HepG2 (cell line): ENCODE measurements at regions not wholly inside any gene's neighbourhood (a gene's known extent, or its start where the extent isn't known, plus 50 kb on each side); places are given as distances from the start of the nearest gene placed in this dataset.

Source experiments
- CEBPB ChIP-seq: IDR thresholded peaks from 2 replicates; pipeline ENCODE4 v1.6.1; 2011; ENCODE audit warnings: low read depth, low read length, improper control_type of control experiment, borderline replicate concordance
- ETV6 ChIP-seq: sonication (generic); formaldehyde crosslinking; conservative IDR thresholded peaks from 2 replicates; pipeline ENCODE4 v1.4.0; 2020; ENCODE audit warnings: missing genetic modification reagents
- ISX ChIP-seq: sonication (generic); formaldehyde crosslinking; conservative IDR thresholded peaks from 2 replicates; pipeline ENCODE4 v1.5.0; 2020; ENCODE audit warnings: missing genetic modification reagents
- MTA1 ChIP-seq: sonication (generic); formaldehyde crosslinking; IDR thresholded peaks from 2 replicates; pipeline ENCODE4 v1.4.0; 2020; ENCODE audit warnings: missing genetic modification reagents, mild to moderate bottlenecking, borderline replicate concordance
- NFE2L1 ChIP-seq: sonication (generic); formaldehyde crosslinking; IDR thresholded peaks from 2 replicates; pipeline ENCODE4 v1.4.0; 2020; ENCODE audit warnings: missing genetic modification reagents, mild to moderate bottlenecking, borderline replicate concordance
- NFIB ChIP-seq: sonication (generic); formaldehyde crosslinking; IDR thresholded peaks from 2 replicates; pipeline ENCODE4 v1.9.0; 2021; ENCODE audit warnings: missing genetic modification reagents, mild to moderate bottlenecking, borderline replicate concordance
- RFX5 ChIP-seq: IDR thresholded peaks from 2 replicates; pipeline ENCODE4 v1.6.1; 2011; ENCODE audit warnings: low read depth, low read length, improper control_type of control experiment
- ZNF543 ChIP-seq: sonication (generic); formaldehyde crosslinking; IDR thresholded peaks from 2 replicates; pipeline ENCODE4 v1.4.0; 2020; ENCODE audit warnings: mild to moderate bottlenecking, missing genetic modification reagents
- ZNF562 ChIP-seq: sonication (generic); formaldehyde crosslinking; IDR thresholded peaks from 2 replicates; pipeline ENCODE4 v1.8.0; 2022; ENCODE audit warnings: missing genetic modification reagents, borderline replicate concordance
- ZNF567 ChIP-seq: sonication (generic); formaldehyde crosslinking; IDR thresholded peaks from 2 replicates; pipeline ENCODE4 v1.8.1; 2023; ENCODE audit warnings: mild to moderate bottlenecking, missing genetic modification reagents, borderline replicate concordance
- ZNF589 ChIP-seq: sonication (generic); formaldehyde crosslinking; conservative IDR thresholded peaks from 2 replicates; pipeline ENCODE4 v1.8.0; 2022; ENCODE audit warnings: mild to moderate bottlenecking, moderate library complexity, missing genetic modification reagents
- TF ChIP-seq, protein P1 (sequence below): IDR thresholded peaks from 2 replicates; pipeline ENCODE4 v1.6.1; 2012; ENCODE audit warnings: low read depth, low read length, improper control_type of control experiment
- TF ChIP-seq, protein P2 (sequence below): sonication (generic); formaldehyde crosslinking; IDR thresholded peaks from 2 replicates; pipeline ENCODE4 v1.5.1; 2020; ENCODE audit warnings: missing genetic modification reagents, mild to moderate bottlenecking, borderline replicate concordance
- TF ChIP-seq, protein P3 (sequence below): sonication (generic); formaldehyde crosslinking; IDR thresholded peaks from 2 replicates; pipeline ENCODE4 v1.4.0; 2020; ENCODE audit warnings: mild to moderate bottlenecking, missing genetic modification reagents
- TF ChIP-seq, protein P4 (sequence below): sonication (generic); formaldehyde crosslinking; conservative IDR thresholded peaks from 2 replicates; pipeline ENCODE4 v1.8.0; 2022; ENCODE audit warnings: missing genetic modification reagents
- TF ChIP-seq, protein P5 (sequence below): sonication (generic); formaldehyde crosslinking; IDR thresholded peaks from 2 replicates; pipeline ENCODE4 v1.4.0; 2020; ENCODE audit warnings: missing genetic modification reagents
- TF ChIP-seq, protein P6 (sequence below): sonication (generic); formaldehyde crosslinking; IDR thresholded peaks from 2 replicates; pipeline ENCODE4 v1.9.0; 2021; ENCODE audit warnings: missing genetic modification reagents, mild to moderate bottlenecking, borderline replicate concordance

DNA sequence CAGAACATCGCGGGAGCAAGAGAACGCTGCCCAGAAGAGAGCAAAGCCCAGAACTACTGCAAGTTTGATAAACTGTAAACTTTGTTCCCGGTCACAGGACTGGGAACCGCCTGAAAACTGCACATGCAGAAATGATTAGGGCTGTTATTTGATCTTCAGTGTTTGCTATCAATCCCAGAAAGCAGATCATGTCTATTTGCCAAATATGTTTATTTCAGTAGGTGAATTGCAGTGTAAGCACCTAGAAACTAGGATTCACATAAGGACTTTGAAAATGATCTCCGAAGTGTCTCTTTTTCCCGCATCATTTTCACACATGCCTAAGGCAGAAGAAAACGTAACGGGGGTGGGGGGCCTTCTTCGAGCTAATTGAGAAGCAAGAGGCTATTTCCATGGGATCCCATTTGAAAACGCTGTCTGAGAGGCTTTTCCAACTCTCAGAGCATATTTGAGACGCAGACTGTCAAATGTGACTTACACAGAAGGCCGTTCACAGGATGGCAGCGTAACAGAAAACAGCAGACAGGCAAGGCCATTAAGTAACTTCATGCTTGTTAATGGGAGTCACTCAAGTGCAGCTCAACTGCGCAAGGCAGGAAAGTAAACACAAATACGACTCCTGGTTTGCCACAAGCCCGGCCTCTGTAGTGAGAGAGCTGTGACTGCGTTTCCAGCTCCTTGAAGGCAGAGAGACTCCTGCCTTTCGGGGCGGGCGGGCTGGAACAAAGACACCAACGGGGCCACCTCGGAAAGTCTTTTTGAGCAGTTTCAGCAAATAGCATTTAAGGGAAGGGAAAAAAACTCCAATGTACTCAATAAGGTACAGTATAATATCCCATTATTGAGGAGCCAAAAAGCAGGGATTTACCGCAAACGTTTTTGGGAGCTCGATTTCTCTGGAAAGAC, 144.7 kb upstream of the ZNF217 start (continued):
- TF ChIP-seq, protein P1, sequence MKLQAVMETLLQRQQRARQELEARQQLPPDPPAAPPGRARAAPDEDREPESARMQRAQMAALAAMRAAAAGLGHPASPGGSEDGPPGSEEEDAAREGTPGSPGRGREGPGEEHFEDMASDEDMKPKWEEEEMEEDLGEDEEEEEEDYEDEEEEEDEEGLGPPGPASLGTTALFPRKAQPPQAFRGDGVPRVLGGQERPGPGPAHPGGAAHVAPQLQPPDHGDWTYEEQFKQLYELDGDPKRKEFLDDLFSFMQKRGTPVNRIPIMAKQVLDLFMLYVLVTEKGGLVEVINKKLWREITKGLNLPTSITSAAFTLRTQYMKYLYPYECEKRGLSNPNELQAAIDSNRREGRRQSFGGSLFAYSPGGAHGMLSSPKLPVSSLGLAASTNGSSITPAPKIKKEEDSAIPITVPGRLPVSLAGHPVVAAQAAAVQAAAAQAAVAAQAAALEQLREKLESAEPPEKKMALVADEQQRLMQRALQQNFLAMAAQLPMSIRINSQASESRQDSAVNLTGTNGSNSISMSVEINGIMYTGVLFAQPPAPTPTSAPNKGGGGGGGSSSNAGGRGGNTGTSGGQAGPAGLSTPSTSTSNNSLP, result peak; percentile 35; the same call in 1 of the 2 replicates
- TF ChIP-seq ZNF543 (CRISPR knock-in tag) (no peak; the same call in 1 of the 2 replicates), NFE2L1 (no peak), ZNF567 (no peak), MTA1 (CRISPR knock-in tag) (peak; percentile 90), ISX (CRISPR knock-in tag) (no peak), ETV6 (CRISPR knock-in tag) (no peak), RFX5 (peak; percentile 28; the same call in 1 of the 2 replicates), CEBPB (peak; percentile 83), ZNF562 (CRISPR knock-in tag) (no peak), ZNF589 (CRISPR knock-in tag) (0 out of 2 replicates have a peak, but pooled peaks have one; percentile 74), NFIB (CRISPR knock-in tag) (no peak)
- TF ChIP-seq, protein P2, sequence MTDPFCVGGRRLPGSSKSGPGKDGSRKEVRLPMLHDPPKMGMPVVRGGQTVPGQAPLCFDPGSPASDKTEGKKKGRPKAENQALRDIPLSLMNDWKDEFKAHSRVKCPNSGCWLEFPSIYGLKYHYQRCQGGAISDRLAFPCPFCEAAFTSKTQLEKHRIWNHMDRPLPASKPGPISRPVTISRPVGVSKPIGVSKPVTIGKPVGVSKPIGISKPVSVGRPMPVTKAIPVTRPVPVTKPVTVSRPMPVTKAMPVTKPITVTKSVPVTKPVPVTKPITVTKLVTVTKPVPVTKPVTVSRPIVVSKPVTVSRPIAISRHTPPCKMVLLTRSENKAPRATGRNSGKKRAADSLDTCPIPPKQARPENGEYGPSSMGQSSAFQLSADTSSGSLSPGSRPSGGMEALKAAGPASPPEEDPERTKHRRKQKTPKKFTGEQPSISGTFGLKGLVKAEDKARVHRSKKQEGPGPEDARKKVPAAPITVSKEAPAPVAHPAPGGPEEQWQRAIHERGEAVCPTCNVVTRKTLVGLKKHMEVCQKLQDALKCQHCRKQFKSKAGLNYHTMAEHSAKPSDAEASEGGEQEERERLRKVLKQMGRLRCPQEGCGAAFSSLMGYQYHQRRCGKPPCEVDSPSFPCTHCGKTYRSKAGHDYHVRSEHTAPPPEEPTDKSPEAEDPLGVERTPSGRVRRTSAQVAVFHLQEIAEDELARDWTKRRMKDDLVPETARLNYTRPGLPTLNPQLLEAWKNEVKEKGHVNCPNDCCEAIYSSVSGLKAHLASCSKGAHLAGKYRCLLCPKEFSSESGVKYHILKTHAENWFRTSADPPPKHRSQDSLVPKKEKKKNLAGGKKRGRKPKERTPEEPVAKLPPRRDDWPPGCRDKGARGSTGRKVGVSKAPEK (CRISPR knock-in tag), result peak; percentile 82; the same call in 1 of the 2 replicates
- TF ChIP-seq, protein P3, sequence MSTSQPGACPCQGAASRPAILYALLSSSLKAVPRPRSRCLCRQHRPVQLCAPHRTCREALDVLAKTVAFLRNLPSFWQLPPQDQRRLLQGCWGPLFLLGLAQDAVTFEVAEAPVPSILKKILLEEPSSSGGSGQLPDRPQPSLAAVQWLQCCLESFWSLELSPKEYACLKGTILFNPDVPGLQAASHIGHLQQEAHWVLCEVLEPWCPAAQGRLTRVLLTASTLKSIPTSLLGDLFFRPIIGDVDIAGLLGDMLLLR (CRISPR knock-in tag), result no peak
- TF ChIP-seq, protein P4, sequence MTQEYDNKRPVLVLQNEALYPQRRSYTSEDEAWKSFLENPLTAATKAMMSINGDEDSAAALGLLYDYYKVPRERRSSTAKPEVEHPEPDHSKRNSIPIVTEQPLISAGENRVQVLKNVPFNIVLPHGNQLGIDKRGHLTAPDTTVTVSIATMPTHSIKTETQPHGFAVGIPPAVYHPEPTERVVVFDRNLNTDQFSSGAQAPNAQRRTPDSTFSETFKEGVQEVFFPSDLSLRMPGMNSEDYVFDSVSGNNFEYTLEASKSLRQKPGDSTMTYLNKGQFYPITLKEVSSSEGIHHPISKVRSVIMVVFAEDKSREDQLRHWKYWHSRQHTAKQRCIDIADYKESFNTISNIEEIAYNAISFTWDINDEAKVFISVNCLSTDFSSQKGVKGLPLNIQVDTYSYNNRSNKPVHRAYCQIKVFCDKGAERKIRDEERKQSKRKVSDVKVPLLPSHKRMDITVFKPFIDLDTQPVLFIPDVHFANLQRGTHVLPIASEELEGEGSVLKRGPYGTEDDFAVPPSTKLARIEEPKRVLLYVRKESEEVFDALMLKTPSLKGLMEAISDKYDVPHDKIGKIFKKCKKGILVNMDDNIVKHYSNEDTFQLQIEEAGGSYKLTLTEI (CRISPR knock-in tag), result no peak
- TF ChIP-seq, protein P5, sequence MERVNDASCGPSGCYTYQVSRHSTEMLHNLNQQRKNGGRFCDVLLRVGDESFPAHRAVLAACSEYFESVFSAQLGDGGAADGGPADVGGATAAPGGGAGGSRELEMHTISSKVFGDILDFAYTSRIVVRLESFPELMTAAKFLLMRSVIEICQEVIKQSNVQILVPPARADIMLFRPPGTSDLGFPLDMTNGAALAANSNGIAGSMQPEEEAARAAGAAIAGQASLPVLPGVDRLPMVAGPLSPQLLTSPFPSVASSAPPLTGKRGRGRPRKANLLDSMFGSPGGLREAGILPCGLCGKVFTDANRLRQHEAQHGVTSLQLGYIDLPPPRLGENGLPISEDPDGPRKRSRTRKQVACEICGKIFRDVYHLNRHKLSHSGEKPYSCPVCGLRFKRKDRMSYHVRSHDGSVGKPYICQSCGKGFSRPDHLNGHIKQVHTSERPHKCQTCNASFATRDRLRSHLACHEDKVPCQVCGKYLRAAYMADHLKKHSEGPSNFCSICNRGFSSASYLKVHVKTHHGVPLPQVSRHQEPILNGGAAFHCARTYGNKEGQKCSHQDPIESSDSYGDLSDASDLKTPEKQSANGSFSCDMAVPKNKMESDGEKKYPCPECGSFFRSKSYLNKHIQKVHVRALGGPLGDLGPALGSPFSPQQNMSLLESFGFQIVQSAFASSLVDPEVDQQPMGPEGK, result peak; percentile 77
- TF ChIP-seq, protein P6, sequence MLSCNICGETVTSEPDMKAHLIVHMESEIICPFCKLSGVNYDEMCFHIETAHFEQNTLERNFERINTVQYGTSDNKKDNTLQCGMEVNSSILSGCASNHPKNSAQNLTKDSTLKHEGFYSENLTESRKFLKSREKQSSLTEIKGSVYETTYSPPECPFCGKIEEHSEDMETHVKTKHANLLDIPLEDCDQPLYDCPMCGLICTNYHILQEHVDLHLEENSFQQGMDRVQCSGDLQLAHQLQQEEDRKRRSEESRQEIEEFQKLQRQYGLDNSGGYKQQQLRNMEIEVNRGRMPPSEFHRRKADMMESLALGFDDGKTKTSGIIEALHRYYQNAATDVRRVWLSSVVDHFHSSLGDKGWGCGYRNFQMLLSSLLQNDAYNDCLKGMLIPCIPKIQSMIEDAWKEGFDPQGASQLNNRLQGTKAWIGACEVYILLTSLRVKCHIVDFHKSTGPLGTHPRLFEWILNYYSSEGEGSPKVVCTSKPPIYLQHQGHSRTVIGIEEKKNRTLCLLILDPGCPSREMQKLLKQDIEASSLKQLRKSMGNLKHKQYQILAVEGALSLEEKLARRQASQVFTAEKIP, result no peak
